H9 (cell line): ENCODE measurements at regions not wholly inside any gene's neighbourhood (a gene's known extent, or its start where the extent isn't known, plus 50 kb on each side); places are given as distances from the start of the nearest gene placed in this dataset.

Source experiments
- DNase-seq: peaks from one replicate; pipeline ENCODE4 v3.0.0-alpha.2; 2017
- H2AFZ ChIP-seq: one replicate; pipeline ENCODE4 v1.6.1; 2013; ENCODE audit warnings: mild to moderate bottlenecking, low read length, control low read depth, moderate library complexity
- H2AK5ac ChIP-seq: 2 replicates; pipeline ENCODE4 v1.6.1; 2013; ENCODE audit warnings: low read length, control low read depth, mixed read lengths; ENCODE audit not compliant: insufficient read length
- H2BK120ac ChIP-seq: one replicate; pipeline ENCODE4 v1.6.1; 2013; ENCODE audit warnings: low read depth, mild to moderate bottlenecking, low read length, control low read depth, inconsistent platforms; ENCODE audit not compliant: poor library complexity, severe bottlenecking
- H2BK12ac ChIP-seq: 2 replicates; pipeline ENCODE4 v1.6.1; 2013; ENCODE audit warnings: low read length, control low read depth, mixed read lengths, low read depth; ENCODE audit not compliant: insufficient read length
- H2BK15ac ChIP-seq: 2 replicates; pipeline ENCODE4 v1.6.1; 2013; ENCODE audit warnings: low read depth, low read length, control low read depth
- H2BK20ac ChIP-seq: one replicate; pipeline ENCODE4 v1.6.1; 2013; ENCODE audit warnings: low read depth, mild to moderate bottlenecking, low read length, control low read depth, inconsistent platforms; ENCODE audit not compliant: poor library complexity, severe bottlenecking
- H2BK5ac ChIP-seq: 2 replicates; pipeline ENCODE4 v1.6.1; 2013; ENCODE audit warnings: low read length, control low read depth, mixed read lengths; ENCODE audit not compliant: insufficient read length
- H3K14ac ChIP-seq: 2 replicates; pipeline ENCODE4 v1.6.1; 2013; ENCODE audit warnings: low read length, control low read depth; ENCODE audit not compliant: insufficient read depth
- H3K18ac ChIP-seq: 2 replicates; pipeline ENCODE4 v1.6.1; 2013; ENCODE audit warnings: low read depth, mild to moderate bottlenecking, mixed read lengths, low read length, control low read depth; ENCODE audit not compliant: insufficient read length
- H3K23ac ChIP-seq: 2 replicates; pipeline ENCODE4 v1.6.1; 2013; ENCODE audit warnings: low read length, control low read depth, mixed read lengths, low read depth; ENCODE audit not compliant: insufficient read length
- H3K23me2 ChIP-seq: 2 replicates; pipeline ENCODE4 v1.6.1; 2013; ENCODE audit warnings: low read depth, mild to moderate bottlenecking, mixed read lengths, low read length, control low read depth; ENCODE audit not compliant: insufficient read length, poor library complexity, severe bottlenecking
- H3K27ac ChIP-seq: 2 replicates; pipeline ENCODE4 v1.5.1; 2013; ENCODE audit warnings: low read length, control low read depth, mixed read lengths, low read depth; ENCODE audit not compliant: insufficient read length
- H3K27me3 ChIP-seq: 2 replicates; pipeline ENCODE4 v1.6.1; 2013; ENCODE audit warnings: low read length, control low read depth, inconsistent platforms; ENCODE audit not compliant: insufficient read depth
- H3K4ac ChIP-seq: 2 replicates; pipeline ENCODE4 v1.6.1; 2013; ENCODE audit warnings: low read depth, mild to moderate bottlenecking, control low read depth, inconsistent platforms, low read length, moderate library complexity
- H3K4me1 ChIP-seq: 2 replicates; pipeline ENCODE4 v1.6.1; 2013; ENCODE audit warnings: low read length, control low read depth, inconsistent platforms; ENCODE audit not compliant: insufficient read depth
- H3K4me2 ChIP-seq: 2 replicates; pipeline ENCODE4 v1.6.1; 2013; ENCODE audit warnings: low read length, control low read depth, mixed read lengths; ENCODE audit not compliant: insufficient read length, insufficient read depth
- H3K56ac ChIP-seq: 2 replicates; pipeline ENCODE4 v1.6.1; 2013; ENCODE audit warnings: low read depth, mild to moderate bottlenecking, mixed read lengths, low read length, control low read depth; ENCODE audit not compliant: insufficient read length
- H3K79me1 ChIP-seq: 2 replicates; pipeline ENCODE4 v1.6.1; 2013; ENCODE audit warnings: low read depth, mild to moderate bottlenecking, moderate library complexity, low read length, control low read depth, inconsistent platforms; ENCODE audit not compliant: insufficient read depth, poor library complexity, severe bottlenecking
- H3K79me2 ChIP-seq: 2 replicates; pipeline ENCODE4 v1.6.1; 2013; ENCODE audit warnings: low read length, control low read depth, inconsistent platforms; ENCODE audit not compliant: insufficient read depth
- H3K9ac ChIP-seq: 2 replicates; pipeline ENCODE4 v1.6.1; 2013; ENCODE audit warnings: low read length, control low read depth, mixed read lengths; ENCODE audit not compliant: insufficient read length; ENCODE audit errors: extremely low read depth
- H3K9me3 ChIP-seq: one replicate; pipeline ENCODE4 v1.6.1; 2013; ENCODE audit warnings: low read depth, low read length, inconsistent platforms; ENCODE audit not compliant: control insufficient read depth
- H3T11ph ChIP-seq: one replicate; pipeline ENCODE4 v1.6.1; 2013; ENCODE audit warnings: mild to moderate bottlenecking, low read length, control low read depth, inconsistent platforms
- H4K20me1 ChIP-seq: one replicate; pipeline ENCODE4 v1.6.1; 2013; ENCODE audit not compliant: control insufficient read depth, insufficient read length, insufficient read depth
- H4K5ac ChIP-seq: 2 replicates; pipeline ENCODE4 v1.6.1; 2013; ENCODE audit warnings: low read depth, mild to moderate bottlenecking, mixed read lengths, low read length, control low read depth; ENCODE audit not compliant: insufficient read length
- H4K8ac ChIP-seq: replicated peaks from 2 replicates; pipeline ENCODE4 v1.6.1; 2013; ENCODE audit warnings: low read length, control low read depth, mixed read lengths, low read depth; ENCODE audit not compliant: insufficient read length
- H4K91ac ChIP-seq: 2 replicates; pipeline ENCODE4 v1.6.1; 2013; ENCODE audit warnings: low read depth, mild to moderate bottlenecking, moderate library complexity, mixed read lengths, low read length, control low read depth; ENCODE audit not compliant: insufficient read length
- H3K27ac Mint-ChIP-seq, 3 experiments: 2 replicates in 2 of 3; 3 replicates in 1 of 3; pipeline ENCODE4 v1.8.0; 2020 to 2021; ENCODE audit warnings: mixed read lengths in 3 of 3, mild to moderate bottlenecking in 1 of 3, moderate library complexity in 1 of 3
- H3K27me3 Mint-ChIP-seq: 2 replicates; pipeline ENCODE4 v1.8.0; 2021; ENCODE audit warnings: low read depth, mild to moderate bottlenecking, moderate library complexity, mixed read lengths
- H3K36me3 Mint-ChIP-seq, 3 experiments: 2 replicates in 2 of 3; 3 replicates in 1 of 3; pipeline ENCODE4 v1.8.0; 2020 to 2021; ENCODE audit warnings: low read depth in 3 of 3, mixed read lengths in 3 of 3; ENCODE audit not compliant: insufficient read depth in 1 of 3
- H3K4me1 Mint-ChIP-seq, 2 experiments: 2 replicates each; pipeline ENCODE4 v1.8.0; 2020; ENCODE audit warnings: mixed read lengths in 2 of 2
- H3K4me3 Mint-ChIP-seq, 2 experiments: 2 replicates in 1 of 2; 3 replicates in 1 of 2; pipeline ENCODE4 v1.8.0; 2020 to 2021; ENCODE audit warnings: mild to moderate bottlenecking in 2 of 2, mixed read lengths in 2 of 2, moderate library complexity in 1 of 2
- H3K9me3 Mint-ChIP-seq, 2 experiments: 2 replicates in 1 of 2; 3 replicates in 1 of 2; pipeline ENCODE4 v1.8.0; 2020; ENCODE audit warnings: mild to moderate bottlenecking in 2 of 2, mixed read lengths in 2 of 2, moderate library complexity in 1 of 2
- CTCF ChIP-seq: fragments of 200-600 bp; sonication (generic); conservative IDR thresholded peaks from 3 replicates; pipeline ENCODE4 v1.8.0; 2021; ENCODE audit warnings: antibody characterized with exemption, mild to moderate bottlenecking
- WGBS: extraction: QIAGEN DNeasy Blood & Tissue Kit; methylation state at CpG from one replicate; pipeline ENCODE4 v1.1.7; 2013; ENCODE audit warnings: missing lambda C conversion rate, low lambda C conversion rate, mixed read lengths; ENCODE audit not compliant: insufficient read length; ENCODE audit errors: extremely low coverage; 5-methylcytosine and 5-hydroxymethylcytosine counted together

DNA sequence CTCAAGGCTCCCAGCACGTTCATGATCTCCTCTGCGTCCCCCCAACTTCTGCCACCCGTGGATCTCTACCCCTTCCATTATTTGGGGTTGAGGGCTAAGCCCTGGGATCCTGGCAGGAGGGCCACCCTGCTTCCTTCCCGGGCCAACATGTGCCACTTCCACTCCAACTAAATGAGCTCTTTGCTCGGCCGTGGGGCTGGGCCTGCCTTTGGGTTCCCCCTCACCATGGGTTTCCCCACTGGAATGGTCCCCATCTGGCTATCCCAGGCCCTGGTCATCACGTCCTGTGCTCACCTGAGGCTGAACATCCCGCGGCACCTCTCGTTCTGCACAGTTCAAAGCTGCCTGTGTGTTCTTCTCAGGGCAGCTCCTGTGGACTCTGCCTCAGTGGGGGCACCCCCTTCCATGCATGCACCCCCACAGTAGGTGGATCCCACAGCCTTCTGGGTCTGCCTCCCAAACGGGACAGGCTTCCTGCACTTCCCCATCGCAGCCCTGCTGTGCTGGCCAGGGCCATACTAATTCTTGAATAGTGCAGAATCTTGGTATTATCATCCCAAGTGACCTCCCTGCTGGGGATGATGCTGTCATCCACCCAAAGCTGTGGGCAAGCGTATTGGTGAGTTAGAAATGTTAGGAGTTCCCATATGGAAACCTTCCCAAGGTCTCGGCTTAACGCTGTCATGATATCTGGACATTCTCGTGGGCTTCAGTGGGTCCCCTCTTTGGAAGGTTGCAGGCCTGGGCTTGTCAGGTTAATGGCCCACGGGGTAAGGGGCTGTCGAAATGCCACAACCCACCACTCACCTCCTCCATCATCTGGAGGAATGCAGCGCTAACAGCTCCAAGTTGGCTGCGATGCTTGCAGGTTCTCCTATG lies 150.5 kb upstream of the TWIST2 start:
- Histone ChIP-seq H3K4me2 (no peak overlapping the region), H3K23ac (no peak overlapping the region), H3K9me3 (no peaks in the 10 kb centered on the region), H2BK20ac (no peak overlapping the region), H4K5ac (no peak overlapping the region), H3T11ph (no peak overlapping the region), H3K4ac (no peak overlapping the region), H4K91ac (no peak overlapping the region), H4K20me1 (no peaks in the 10 kb centered on the region), H3K18ac (no peak overlapping the region), H2BK15ac (no peak overlapping the region), H2AK5ac (no peak overlapping the region), H3K27me3 (no peaks in the 10 kb centered on the region), H4K8ac (no peak overlapping the region), H3K9ac (no peak overlapping the region), H3K79me1 (no peaks in the 10 kb centered on the region), H3K27ac (no peak overlapping the region), H2BK12ac (no peak overlapping the region), H3K4me1 (no peaks in the 10 kb centered on the region), H3K79me2 (no peaks in the 10 kb centered on the region), H3K14ac (no peak overlapping the region), H2BK5ac (no peak overlapping the region), H2BK120ac (no peak overlapping the region), H3K56ac (no peak overlapping the region), H2AFZ (no peak overlapping the region), H3K23me2 (no peaks in the 10 kb centered on the region)
- Mint-ChIP-seq H3K9me3 (no peaks in the 10 kb centered on the region), H3K27me3 (peaks cover 8% of the 10 kb centered on the region), H3K27ac (no peak overlapping the region), H3K4me3 (no peak overlapping the region), H3K4me1 (no peaks in the 10 kb centered on the region), H3K36me3 (no peaks in the 10 kb centered on the region)
- WGBS: no CpG with 5 or more reads among the region's 20 CpGs
- DNase-seq: no peak
- no peak for TF ChIP-seq CTCF
